ENCODE measurements at regions not wholly inside any gene's neighbourhood (a gene's known extent, or its start where the extent isn't known, plus 50 kb on each side); places are given as distances from the start of the nearest gene placed in this dataset.

- no peak for TF ChIP-seq KDM1A (IDR thresholded peaks at IDR 0.05; ENCODE audit: borderline replicate concordance, low read length)
- no peak for TF ChIP-seq EZH2 (IDR thresholded peaks at IDR 0.05; ENCODE audit: low read depth, low read length, severe bottlenecking)
Measured at GRCh38 chr16:72602499-72602898, 430.5 kb upstream of the PMFBP1 start.
